Spleen (tissue), 7 donors: ENCODE measurements at regions not wholly inside any gene's neighbourhood (a gene's known extent, or its start where the extent isn't known, plus 50 kb on each side); places are given as distances from the start of the nearest gene placed in this dataset.

ENCODE experiments used
- POLR2AphosphoS5 ChIP-seq, 3 donors: sonication (generic); formaldehyde crosslinking; IDR thresholded peaks; one replicate each; pipeline ENCODE4 v1.5.1; 2017; ENCODE audit warnings: antibody characterized with exemption in 3 of 3
- TF ChIP-seq, protein P1 (sequence below), 11 experiments: fragments of 200-600 bp in 7 of 11; fragments of 450-650 bp in 4 of 11; sonication (generic) in 4 of 11; IDR thresholded peaks in 8 of 11; conservative IDR thresholded peaks in 3 of 11; 1 replicate in 7 of 11; 2 replicates in 4 of 11; pipeline versions ENCODE4 v1.4.0 to v1.8.0; 2016 to 2021; ENCODE audit warnings: antibody characterized with exemption in 11 of 11, inconsistent platforms in 4 of 11, mild to moderate bottlenecking in 1 of 11
- donor health status: DM: no; HTN: no; CAD: no; lungs with moderate emphysema.
- donor health status: DM: no; HTN: no; CAD: no.
- donor health status: DM: no; HTN: no; CAD: no.

DNA sequence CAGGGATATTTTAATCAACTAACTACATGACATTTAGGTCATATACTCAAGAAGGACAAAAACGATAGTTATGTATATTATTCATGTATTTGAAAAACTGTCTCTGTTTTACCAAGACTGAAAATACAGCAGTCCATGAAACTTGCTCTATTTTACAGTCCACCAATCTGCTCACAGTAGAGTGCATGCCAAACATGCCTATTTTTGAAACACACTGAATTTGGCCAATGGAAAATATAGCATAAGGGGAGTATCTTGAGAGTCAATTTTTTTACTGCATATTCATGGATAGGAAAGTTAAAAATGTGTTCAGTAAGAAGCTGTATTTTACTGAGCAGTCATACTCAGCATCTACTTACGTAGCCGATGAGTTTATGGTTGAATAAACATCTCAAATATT lies 621.2 kb upstream of the CHORDC1 start:
- no peak for TF ChIP-seq POLR2AphosphoS5 (IDR thresholded peaks at IDR 0.05)
- TF ChIP-seq, protein P1, sequence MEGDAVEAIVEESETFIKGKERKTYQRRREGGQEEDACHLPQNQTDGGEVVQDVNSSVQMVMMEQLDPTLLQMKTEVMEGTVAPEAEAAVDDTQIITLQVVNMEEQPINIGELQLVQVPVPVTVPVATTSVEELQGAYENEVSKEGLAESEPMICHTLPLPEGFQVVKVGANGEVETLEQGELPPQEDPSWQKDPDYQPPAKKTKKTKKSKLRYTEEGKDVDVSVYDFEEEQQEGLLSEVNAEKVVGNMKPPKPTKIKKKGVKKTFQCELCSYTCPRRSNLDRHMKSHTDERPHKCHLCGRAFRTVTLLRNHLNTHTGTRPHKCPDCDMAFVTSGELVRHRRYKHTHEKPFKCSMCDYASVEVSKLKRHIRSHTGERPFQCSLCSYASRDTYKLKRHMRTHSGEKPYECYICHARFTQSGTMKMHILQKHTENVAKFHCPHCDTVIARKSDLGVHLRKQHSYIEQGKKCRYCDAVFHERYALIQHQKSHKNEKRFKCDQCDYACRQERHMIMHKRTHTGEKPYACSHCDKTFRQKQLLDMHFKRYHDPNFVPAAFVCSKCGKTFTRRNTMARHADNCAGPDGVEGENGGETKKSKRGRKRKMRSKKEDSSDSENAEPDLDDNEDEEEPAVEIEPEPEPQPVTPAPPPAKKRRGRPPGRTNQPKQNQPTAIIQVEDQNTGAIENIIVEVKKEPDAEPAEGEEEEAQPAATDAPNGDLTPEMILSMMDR (IDR thresholded peaks at IDR 0.05 in 8 of 11, conservative IDR thresholded peaks at IDR 0.05 in 3 of 11) = no peak
